ENCODE measurements at regions not wholly inside any gene's neighbourhood (a gene's known extent, or its start where the extent isn't known, plus 50 kb on each side); places are given as distances from the start of the nearest gene placed in this dataset.

GRCh38 chr2:133711806-133712205 lies 143.5 kb upstream of the NCKAP5 start:
- TF ChIP-seq CTCF (IDR thresholded peaks at IDR 0.05; ENCODE audit: control insufficient read depth, insufficient read depth, low read depth, low read length, missing control alignments), result no peak
- no peak for DNase-seq (ENCODE audit: low read depth)
- no peak overlapping the region for H3K4me3 ChIP-seq (ENCODE audit: control insufficient read depth, low read depth, low read length)

- TF ChIP-seq CTCF (IDR thresholded peaks at IDR 0.05; ENCODE audit: control insufficient read depth, insufficient read depth, low read depth, low read length, missing control alignments), result no peak
- no peak for DNase-seq (ENCODE audit: low read depth)
These were observed 144.1 kb upstream of the NCKAP5 start for GRCh38 chr2:133712369-133712768.

GRCh38 chr2:133713049-133713580 lies 144.9 kb upstream of the NCKAP5 start:
- DNase-seq (ENCODE audit: low read depth), result no peak
- H3K4me3 ChIP-seq (ENCODE audit: control insufficient read depth, low read depth, low read length), result no peak overlapping the region
- TF ChIP-seq CTCF (IDR thresholded peaks at IDR 0.05; ENCODE audit: control insufficient read depth, insufficient read depth, low read depth, low read length, missing control alignments), result no peak

More at GRCh38 chr2:133712369-133712768, 144.1 kb upstream of the NCKAP5 start:
- no peak overlapping the region for H3K4me3 ChIP-seq (ENCODE audit: control insufficient read depth, low read depth, low read length)

- no peak for DNase-seq (ENCODE audit: low read depth)
- no peak for TF ChIP-seq CTCF (IDR thresholded peaks at IDR 0.05; ENCODE audit: control insufficient read depth, insufficient read depth, low read depth, low read length, missing control alignments)
- H3K4me3 ChIP-seq (ENCODE audit: control insufficient read depth, low read depth, low read length), result no peak overlapping the region
These were observed 147.9 kb upstream of the NCKAP5 start for GRCh38 chr2:133716166-133716565.

GRCh38 chr2:133717497-133717896 lies 149.2 kb upstream of the NCKAP5 start:
- DNase-seq (ENCODE audit: low read depth), result peak; percentile 24
- TF ChIP-seq CTCF (IDR thresholded peaks at IDR 0.05; ENCODE audit: control insufficient read depth, insufficient read depth, low read depth, low read length, missing control alignments), result no peak
- no peak overlapping the region for H3K4me3 ChIP-seq (ENCODE audit: control insufficient read depth, low read depth, low read length)

- peak; percentile 91 for DNase-seq (ENCODE audit: low read depth)
- no peak for TF ChIP-seq CTCF (IDR thresholded peaks at IDR 0.05; ENCODE audit: control insufficient read depth, insufficient read depth, low read depth, low read length, missing control alignments)
- H3K4me3 ChIP-seq (ENCODE audit: control insufficient read depth, low read depth, low read length), result no peak overlapping the region
These were observed 150.5 kb upstream of the NCKAP5 start for GRCh38 chr2:133718688-133719201.

All from AG09309 (cell line).